WI38 (cell line): ENCODE measurements at regions not wholly inside any gene's neighbourhood (a gene's known extent, or its start where the extent isn't known, plus 50 kb on each side); places are given as distances from the start of the nearest gene placed in this dataset.
"Not testable (repeated sequence)": the region's sequence is repeated elsewhere in the genome, so short reads cannot be mapped to it uniquely, and the experiment has no call there.

Experiments
- H3K4me3 ChIP-seq: 2 replicates; pipeline ENCODE4 v1.5.1; 2011; ENCODE audit warnings: low read depth, mild to moderate bottlenecking, control low read depth, low read length
- TF ChIP-seq, protein P1 (sequence below): IDR thresholded peaks from 2 replicates; pipeline ENCODE4 v1.5.1; 2012; ENCODE audit warnings: low read depth, mild to moderate bottlenecking, control low read depth, low read length

DNA sequence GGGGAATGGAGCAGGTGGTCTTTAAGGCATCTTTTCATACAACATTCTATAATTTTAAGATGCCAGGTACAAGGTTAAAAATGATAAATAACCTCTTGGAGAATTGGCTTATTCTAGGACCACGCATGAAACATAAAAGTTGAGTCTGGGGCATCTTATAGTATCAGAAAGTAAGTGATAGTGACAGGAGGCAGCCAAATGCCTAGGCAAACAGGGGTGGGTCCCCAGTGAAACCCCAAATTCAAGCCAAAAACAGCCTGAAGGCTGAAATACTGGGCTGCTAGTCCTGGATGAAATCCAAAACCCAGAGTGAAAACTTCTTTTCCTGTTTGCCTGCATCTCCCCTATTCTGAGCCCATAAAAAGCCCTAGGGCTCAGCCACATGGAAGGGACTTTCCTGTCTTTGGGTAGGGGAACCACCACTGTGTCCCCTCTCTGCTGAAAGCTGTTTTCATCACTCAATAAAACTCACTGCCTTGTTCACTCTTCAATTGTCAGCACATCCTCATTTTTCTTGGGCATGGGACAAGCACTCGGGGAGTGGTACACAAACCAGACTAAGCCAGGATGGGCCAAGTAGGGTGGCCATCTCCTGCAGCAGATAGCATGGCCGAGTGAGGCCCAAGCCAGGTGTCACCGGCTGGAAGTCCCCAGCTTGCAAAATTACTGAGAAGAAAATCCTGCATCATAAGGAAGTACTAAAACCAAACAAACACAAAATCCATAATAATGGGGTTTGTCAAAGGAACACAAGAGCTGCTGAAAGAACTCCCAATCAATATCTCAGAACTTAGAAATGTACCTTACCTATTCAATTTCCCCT lies 241.6 kb upstream of the GALNT17 start:
- TF ChIP-seq, protein P1, sequence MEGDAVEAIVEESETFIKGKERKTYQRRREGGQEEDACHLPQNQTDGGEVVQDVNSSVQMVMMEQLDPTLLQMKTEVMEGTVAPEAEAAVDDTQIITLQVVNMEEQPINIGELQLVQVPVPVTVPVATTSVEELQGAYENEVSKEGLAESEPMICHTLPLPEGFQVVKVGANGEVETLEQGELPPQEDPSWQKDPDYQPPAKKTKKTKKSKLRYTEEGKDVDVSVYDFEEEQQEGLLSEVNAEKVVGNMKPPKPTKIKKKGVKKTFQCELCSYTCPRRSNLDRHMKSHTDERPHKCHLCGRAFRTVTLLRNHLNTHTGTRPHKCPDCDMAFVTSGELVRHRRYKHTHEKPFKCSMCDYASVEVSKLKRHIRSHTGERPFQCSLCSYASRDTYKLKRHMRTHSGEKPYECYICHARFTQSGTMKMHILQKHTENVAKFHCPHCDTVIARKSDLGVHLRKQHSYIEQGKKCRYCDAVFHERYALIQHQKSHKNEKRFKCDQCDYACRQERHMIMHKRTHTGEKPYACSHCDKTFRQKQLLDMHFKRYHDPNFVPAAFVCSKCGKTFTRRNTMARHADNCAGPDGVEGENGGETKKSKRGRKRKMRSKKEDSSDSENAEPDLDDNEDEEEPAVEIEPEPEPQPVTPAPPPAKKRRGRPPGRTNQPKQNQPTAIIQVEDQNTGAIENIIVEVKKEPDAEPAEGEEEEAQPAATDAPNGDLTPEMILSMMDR, result no peak

DNA sequence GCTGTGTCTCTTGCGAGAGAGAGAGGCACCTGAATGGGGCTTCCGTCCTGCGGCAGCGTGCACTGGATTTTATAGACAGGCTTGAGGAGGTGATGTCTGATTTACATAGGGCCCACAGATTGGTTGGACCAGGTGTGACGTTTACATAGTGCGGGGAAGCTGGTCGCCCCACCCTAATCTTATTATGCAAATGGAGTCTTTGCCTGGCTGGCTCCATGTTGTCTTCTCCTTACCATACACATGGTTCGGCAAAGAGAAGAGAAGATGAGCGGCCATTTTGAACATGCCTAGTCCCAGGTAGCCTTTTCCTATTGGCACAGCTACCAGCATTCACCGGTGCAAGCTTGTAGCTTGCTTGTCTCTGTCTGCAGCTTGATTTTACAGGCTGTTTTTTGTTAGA lies 238.5 kb upstream of the GALNT17 start:
- TF ChIP-seq, protein P1, result no peak
- no peak overlapping the region for H3K4me3 ChIP-seq

More for the DNA sequence above, 241.6 kb upstream of the GALNT17 start:
- H3K4me3 ChIP-seq, result no peak overlapping the region

DNA sequence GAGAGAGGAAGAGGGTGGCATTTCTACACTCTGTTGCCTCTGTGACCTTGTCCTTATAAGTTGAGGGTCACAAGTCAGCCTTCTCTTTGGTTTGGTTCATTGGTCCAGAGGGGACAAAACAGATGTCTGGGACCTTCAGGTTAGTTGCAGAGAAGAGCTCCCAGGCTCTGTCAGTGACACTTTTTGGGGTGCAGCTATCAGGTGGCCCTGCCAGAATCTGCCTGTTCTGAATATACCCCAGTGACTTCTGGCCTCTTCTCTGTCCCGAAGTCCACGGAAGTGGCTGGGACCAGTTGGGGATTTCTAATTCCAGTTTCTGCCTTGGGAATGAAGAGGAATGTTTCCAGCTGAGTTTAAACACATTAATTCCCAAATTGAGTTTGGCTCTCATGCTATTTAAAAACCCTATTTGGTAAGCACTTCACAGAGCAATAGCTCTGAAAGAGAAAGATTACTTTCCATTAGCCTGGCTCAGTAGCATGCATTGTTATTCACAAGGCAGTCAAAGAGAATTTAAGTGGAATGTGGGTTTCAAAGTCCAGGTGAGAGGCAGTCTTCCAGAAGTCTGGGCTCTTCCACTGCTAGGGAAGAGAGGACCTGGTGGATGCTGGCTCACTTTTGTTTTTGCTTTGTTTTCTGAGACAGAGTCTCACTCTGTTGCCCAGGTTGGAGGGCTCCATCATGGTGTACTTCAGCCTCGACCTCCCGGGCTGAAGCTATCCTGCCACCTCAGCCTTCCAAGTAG lies 237.8 kb upstream of the GALNT17 start:
- H3K4me3 ChIP-seq, result no peak overlapping the region
- TF ChIP-seq, protein P1, result no peak

DNA sequence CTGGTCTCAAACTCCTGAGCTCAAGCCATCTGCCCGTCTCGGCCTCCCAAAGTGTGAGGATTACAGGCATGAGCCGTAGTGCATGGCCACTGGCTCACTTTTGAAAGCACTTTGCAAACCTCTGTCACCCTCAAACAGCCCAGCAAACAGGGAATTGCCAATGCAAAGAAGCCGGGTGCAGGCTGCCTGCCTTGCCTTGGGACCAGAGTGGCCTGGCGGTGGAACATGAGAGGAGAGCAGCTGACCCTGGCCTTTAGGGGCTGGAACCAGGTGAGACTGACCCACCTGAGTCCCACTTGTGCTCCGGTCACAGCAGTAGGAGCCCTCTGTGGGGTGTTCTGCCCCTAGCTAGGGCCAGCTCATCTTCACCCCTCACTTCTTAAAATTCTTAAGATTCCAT lies 237.1 kb upstream of the GALNT17 start:
- TF ChIP-seq, protein P1, result no peak
- no peak overlapping the region for H3K4me3 ChIP-seq

DNA sequence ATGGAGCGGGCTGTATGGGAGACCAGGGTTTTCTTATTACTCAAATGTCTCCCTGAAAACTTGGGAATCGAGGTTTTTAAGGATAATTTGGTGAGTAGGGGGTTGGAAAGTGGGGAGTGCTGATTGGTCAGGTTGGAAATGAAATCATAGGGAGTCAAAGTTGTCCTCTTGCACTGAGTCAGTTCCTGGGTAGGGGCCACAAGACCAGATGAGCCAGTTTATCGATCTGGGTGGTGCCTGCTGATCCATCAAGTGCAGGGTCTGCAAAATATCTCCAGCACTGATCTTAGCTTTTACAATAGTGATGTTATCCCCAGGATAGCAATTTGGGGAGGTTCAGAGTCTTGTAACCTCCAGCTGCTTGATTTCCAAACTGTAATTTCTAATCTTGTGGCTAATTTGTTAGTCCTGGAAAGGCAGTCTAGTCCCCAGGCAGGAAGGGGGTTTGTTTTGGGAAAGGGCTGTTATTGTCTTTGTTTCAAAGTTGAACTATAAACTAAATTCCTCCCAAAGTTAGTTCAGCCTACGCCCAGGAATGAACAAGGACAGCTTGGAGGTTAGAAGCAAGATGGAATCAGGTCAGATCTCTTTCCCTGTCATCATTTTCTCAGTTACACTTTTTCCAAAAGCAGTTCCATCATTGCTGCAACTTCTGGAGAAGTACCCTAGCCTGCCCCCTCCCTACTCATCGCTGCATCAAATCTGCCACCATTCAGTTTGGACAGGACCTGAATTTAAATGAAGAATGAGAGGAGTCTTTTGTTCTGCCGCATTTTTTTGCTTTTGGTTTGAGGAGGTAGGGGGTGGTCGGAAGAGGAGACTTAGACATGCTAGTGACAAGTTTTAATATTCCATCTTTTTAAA lies 236.4 kb upstream of the GALNT17 start:
- not testable (repeated sequence) for H3K4me3 ChIP-seq

DNA sequence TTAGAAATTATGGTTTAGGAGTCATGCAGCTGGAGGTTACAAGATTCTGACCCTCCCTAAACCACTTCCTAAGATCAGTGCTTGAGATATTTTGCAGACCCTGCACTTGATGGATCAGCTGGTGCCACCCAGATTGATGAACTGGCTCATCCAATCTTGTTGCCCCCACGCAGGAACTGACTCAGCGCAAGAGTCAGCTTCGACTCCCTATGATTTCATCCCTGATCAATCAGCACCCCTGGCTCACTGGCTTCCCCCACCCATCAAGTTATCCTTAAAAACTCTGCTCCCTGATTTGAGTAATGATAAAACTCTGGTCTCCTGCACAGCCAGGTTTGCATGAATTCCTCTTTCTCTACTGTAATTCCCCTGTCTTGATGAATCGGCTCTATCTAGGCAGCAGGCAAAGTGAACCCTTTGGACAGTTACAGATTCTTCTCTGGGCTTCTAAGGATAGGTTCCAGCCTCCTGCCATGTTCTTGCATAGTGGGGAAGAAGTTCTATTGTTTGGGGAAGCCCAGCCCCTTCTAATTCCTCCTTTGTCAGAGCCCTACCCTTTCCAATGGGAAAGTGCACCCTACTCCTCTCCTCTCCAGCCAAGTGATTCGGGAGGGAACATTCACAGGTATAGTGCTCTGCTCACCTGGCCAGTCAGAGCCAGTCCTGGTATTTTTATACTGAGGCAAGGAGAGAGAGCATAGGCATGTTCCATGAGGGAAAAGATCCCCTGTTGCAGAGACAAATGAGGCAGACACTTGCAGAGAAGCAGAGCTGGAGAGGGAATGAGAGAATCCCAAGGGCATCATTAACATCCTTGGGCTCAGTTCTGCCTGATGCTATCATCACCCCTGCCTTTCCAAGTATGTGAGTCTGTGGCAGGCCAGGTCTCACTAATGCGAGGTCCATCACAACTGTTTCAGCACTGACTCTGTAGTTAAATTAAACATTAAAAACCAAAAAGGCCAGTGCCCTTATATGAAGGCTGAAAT lies 224.4 kb upstream of the GALNT17 start:
- TF ChIP-seq, protein P1, result no peak
- no peak overlapping the region for H3K4me3 ChIP-seq
